K562 (cell line): ENCODE measurements at regions not wholly inside any gene's neighbourhood (a gene's known extent, or its start where the extent isn't known, plus 50 kb on each side); places are given as distances from the start of the nearest gene placed in this dataset.
A peak's percentile ranks its signal among the peaks of the same experiment; 100 is the strongest.

Experiments
- ATAC-seq: fragments of 200-7000 bp; cut with Tn5 transposase; 3 replicates; pipeline ENCODE4 v1.9.1; 2020; ENCODE audit warnings: moderate library complexity
- BruUV-seq: library from RNA; stranded (reverse); fragments of 400-500 nt; replicated peaks from 2 replicates; lab custom pipeline; 2021; lab: Mats Ljungman, UMichigan
- CTCF ChIA-PET: fragments of 300-600 bp; formaldehyde crosslinking; extraction: SDS; loops from one replicate; lab custom pipeline; 2021; ENCODE audit warnings: low intra/inter-chr PET ratio; lab: Yijun Ruan, JAX
- POLR2A ChIA-PET: fragments of 300-600, 350-650 bp; sonication (Branson Sonifier 250); formaldehyde crosslinking; extraction: SDS; loops from one replicate; lab custom pipeline; 2021; ENCODE audit warnings: antibody characterized with exemption, inconsistent platforms; lab: Yijun Ruan, JAX
- DNase-seq, 4 experiments: peaks; one replicate each; pipeline versions ENCODE4 v3.0.0 to v3.0.0-alpha.2; 2011 to 2018; ENCODE audit warnings: low spot score in 3 of 4, mixed read lengths in 3 of 4; ENCODE audit errors: extremely low read depth in 1 of 4
- FAIRE-seq: peaks from 2 replicates; lab custom pipeline; 2011; peaks lifted over from hg19 to GRCh38; lab: Jason Lieb, UNC
- H2AFZ ChIP-seq: 2 replicates; pipeline ENCODE4 v1.6.0; 2011; ENCODE audit warnings: low read depth, low read length, control low read depth, inconsistent platforms
- H3K27ac ChIP-seq: fragments of 200-600 bp; 3 replicates; pipeline ENCODE4 v1.8.0; 2011; ENCODE audit warnings: low read depth, mild to moderate bottlenecking, control low read depth, inconsistent platforms, low read length, moderate library complexity, mixed read lengths; ENCODE audit errors: extremely low read depth
- H3K27me3 ChIP-seq, 2 experiments: fragments of 300-600 bp in 1 of 2; 2 replicates in 1 of 2; 3 replicates in 1 of 2; pipeline versions ENCODE4 v1.6.0 to v1.8.0; 2011; ENCODE audit warnings: inconsistent platforms in 2 of 2, low read length in 2 of 2, mild to moderate bottlenecking in 1 of 2, mixed read lengths in 1 of 2, moderate library complexity in 1 of 2; ENCODE audit not compliant: control insufficient read depth in 2 of 2, insufficient read depth in 2 of 2
- H3K36me3 ChIP-seq: fragments of 300-600 bp; 3 replicates; pipeline ENCODE4 v1.8.0; 2011; ENCODE audit warnings: mild to moderate bottlenecking, low read length, inconsistent platforms; ENCODE audit not compliant: control insufficient read depth, insufficient read depth
- H3K4me1 ChIP-seq, 2 experiments: fragments of 200-600 bp in 1 of 2; replicated peaks in 1 of 2; 2 replicates in 1 of 2; 3 replicates in 1 of 2; pipeline versions ENCODE4 v1.5.1 to v1.8.0; 2011; ENCODE audit warnings: inconsistent platforms in 2 of 2, low read length in 2 of 2, mild to moderate bottlenecking in 1 of 2, mixed read lengths in 1 of 2, moderate library complexity in 1 of 2; ENCODE audit not compliant: control insufficient read depth in 2 of 2, insufficient read depth in 2 of 2
- H3K4me2 ChIP-seq: 2 replicates; pipeline ENCODE4 v1.6.1; 2011; ENCODE audit warnings: low read length, control low read depth, inconsistent platforms, mixed read lengths; ENCODE audit not compliant: insufficient read depth
- H3K4me3 ChIP-seq: fragments of 200-600 bp; sonication (generic), shearing (Covaris generic); 2 replicates; pipeline ENCODE4 v1.5.1; 2016; ENCODE audit warnings: control low read depth, inconsistent platforms
- H3K79me2 ChIP-seq: fragments of 200-600 bp; 3 replicates; pipeline ENCODE4 v1.8.0; 2011; ENCODE audit warnings: low read length, inconsistent platforms; ENCODE audit not compliant: control insufficient read depth, insufficient read depth
- H3K9ac ChIP-seq, 2 experiments: 2 replicates each; pipeline versions ENCODE4 v1.6.0 to v1.6.1; 2011; ENCODE audit warnings: low read depth in 2 of 2, low read length in 2 of 2, control low read depth in 1 of 2, inconsistent platforms in 1 of 2, mild to moderate bottlenecking in 1 of 2, mixed read lengths in 1 of 2; ENCODE audit not compliant: insufficient read depth in 1 of 2
- H3K9me1 ChIP-seq: one replicate; pipeline ENCODE4 v1.6.0; 2011; ENCODE audit warnings: inconsistent platforms, mild to moderate bottlenecking, low read length, moderate library complexity; ENCODE audit not compliant: control insufficient read depth, insufficient read depth
- H3K9me3 ChIP-seq: replicated peaks from 2 replicates; pipeline ENCODE4 v1.5.1; 2011; ENCODE audit warnings: low read depth, low read length, inconsistent platforms; ENCODE audit not compliant: control insufficient read depth, insufficient read depth
- H4K20me1 ChIP-seq: replicated peaks from 2 replicates; pipeline ENCODE4 v1.6.1; 2011; ENCODE audit warnings: low read length, inconsistent platforms, mixed read lengths; ENCODE audit not compliant: control insufficient read depth, insufficient read depth
- BRCA1 ChIP-seq, 2 experiments: fragments of 450-650 bp in 1 of 2; sonication (generic) in 1 of 2; formaldehyde crosslinking in 1 of 2; IDR thresholded peaks; 2 replicates each; pipeline versions ENCODE4 v1.5.0 to v1.6.1; 2017 to 2020; ENCODE audit warnings: mild to moderate bottlenecking in 1 of 2, missing genetic modification reagents in 1 of 2
- CTCF ChIP-seq, 3 experiments: IDR thresholded peaks in 2 of 3; conservative IDR thresholded peaks in 1 of 3; 2 replicates each; pipeline ENCODE4 v1.5.1; 2011 to 2012; ENCODE audit warnings: low read length in 3 of 3, mild to moderate bottlenecking in 3 of 3, control low read depth in 2 of 3, improper control_type of control experiment in 1 of 3, inconsistent platforms in 1 of 3, low read depth in 1 of 3, mixed read lengths in 1 of 3, moderate library complexity in 1 of 3; ENCODE audit not compliant: insufficient read depth in 2 of 3
- E2F6 ChIP-seq, 2 experiments: IDR thresholded peaks; 2 replicates each; pipeline ENCODE4 v1.6.1; 2011; ENCODE audit warnings: borderline replicate concordance in 1 of 2, control low read depth in 1 of 2, low read depth in 1 of 2, low read length in 1 of 2, mild to moderate bottlenecking in 1 of 2, mixed read lengths in 1 of 2, moderate library complexity in 1 of 2; ENCODE audit not compliant: insufficient read depth in 1 of 2, insufficient read length in 1 of 2, poor library complexity in 1 of 2, severe bottlenecking in 1 of 2; ENCODE audit errors: extremely low read depth in 1 of 2
- JUND ChIP-seq, 2 experiments: IDR thresholded peaks; 2 replicates in 1 of 2; 3 replicates in 1 of 2; pipeline ENCODE4 v1.6.1; 2011; ENCODE audit warnings: borderline replicate concordance in 2 of 2, low read depth in 2 of 2, low read length in 2 of 2, improper control_type of control experiment in 1 of 2, missing biosample characterization in 1 of 2, missing genetic modification characterization in 1 of 2, missing genetic modification reagents in 1 of 2
- KLF13 ChIP-seq: fragments of 450-650 bp; IDR thresholded peaks from 2 replicates; pipeline ENCODE4 v1.6.1; 2016; ENCODE audit warnings: missing genetic modification characterization, low read depth, mild to moderate bottlenecking, missing compliant biosample characterization, moderate library complexity, borderline replicate concordance
- MAFF ChIP-seq: IDR thresholded peaks from 2 replicates; pipeline ENCODE4 v1.6.1; 2012; ENCODE audit warnings: low read length, improper control_type of control experiment
- MAFK ChIP-seq: IDR thresholded peaks from 2 replicates; pipeline ENCODE4 v1.6.1; 2011; ENCODE audit warnings: low read length, improper control_type of control experiment
- MITF ChIP-seq: IDR thresholded peaks from 2 replicates; pipeline ENCODE4 v1.6.1; 2014; ENCODE audit warnings: antibody characterized with exemption
- MTA3 ChIP-seq: fragments of 450-650 bp; formaldehyde crosslinking; IDR thresholded peaks from 2 replicates; pipeline ENCODE4 v1.6.1; 2017; ENCODE audit warnings: mild to moderate bottlenecking, borderline replicate concordance
- PHTF2 ChIP-seq: fragments of 250-450 bp; sonication (Bioruptor Pico); IDR thresholded peaks from 2 replicates; pipeline ENCODE4 v1.5.0; 2021; ENCODE audit warnings: mild to moderate bottlenecking
- SMARCE1 ChIP-seq: fragments of 450-650 bp; IDR thresholded peaks from 2 replicates; pipeline ENCODE4 v1.7.1; 2016; ENCODE audit warnings: mild to moderate bottlenecking
- YY1 ChIP-seq, 3 experiments: IDR thresholded peaks; 2 replicates each; pipeline ENCODE4 v1.6.1; 2011; ENCODE audit warnings: low read length in 2 of 3, mild to moderate bottlenecking in 2 of 3, moderate library complexity in 2 of 3, borderline replicate concordance in 1 of 3, control low read depth in 1 of 3, low read depth in 1 of 3; ENCODE audit not compliant: insufficient read depth in 3 of 3, insufficient replicate concordance in 2 of 3, control insufficient read depth in 1 of 3, insufficient read length in 1 of 3; ENCODE audit errors: extremely low read depth in 1 of 3
- ZNF12 ChIP-seq: sonication (generic); formaldehyde crosslinking; IDR thresholded peaks from 2 replicates; pipeline ENCODE4 v1.4.0; 2020; ENCODE audit warnings: mild to moderate bottlenecking, missing genetic modification reagents
- ZNF655 ChIP-seq: fragments of 250-450 bp; sonication (Bioruptor Pico); IDR thresholded peaks from 2 replicates; pipeline ENCODE4 v1.5.0; 2021
- WGBS: fragments of 100-300 bp; shearing (Covaris generic); methylation state at CpG from one replicate; pipeline ENCODE4 v1.1.6; 2016; ENCODE audit warnings: low coverage, mixed read lengths; ENCODE audit not compliant: insufficient coverage; ENCODE audit errors: missing lambda C conversion rate; 5-methylcytosine and 5-hydroxymethylcytosine counted together
- in situ Hi-C: fragments of 300-500 bp; cut with MboI; formaldehyde crosslinking; loops from 4 replicates; pipeline ENCODE4 v1.15.0; 2018; ENCODE audit warnings: inconsistent platforms, mixed read lengths
- intact Hi-C: fragments of 100-400 bp; cut with micrococcal nuclease; formaldehyde crosslinking; loops from 2 replicates; pipeline ENCODE4 v1.14.2; 2022

GRCh38 chr3:71870966-71871512, 86.1 kb upstream of the PROK2 start:
- no TSS peak for BruUV-seq
- no peaks in the 10 kb centered on the region for H3K9me3 ChIP-seq
- H3K9ac ChIP-seq, result no peak overlapping the region
- no peak overlapping the region for H3K4me2 ChIP-seq
- DNase-seq (no peak), FAIRE-seq (no peak), ATAC-seq (no peak)
- in situ Hi-C loops, result loop anchor here (10.0 kb wide), 1 partner anchor 224 kb away; no protein-coding TSS in a partner anchor
- H3K27ac ChIP-seq, result no peak overlapping the region
- H3K4me1 ChIP-seq, result 0 out of 5 replicates have a peak, but pooled peaks cover 0 to 2% of the 10 kb centered on the region in 2 experiments
- 17% methylated on average over 7 of the region's 7 CpGs for WGBS
- 0 out of 2 replicates have a peak overlapping the region, but pooled peaks have one; percentile 39 for H2AFZ ChIP-seq
- no peaks in the 10 kb centered on the region for H3K27me3 ChIP-seq
- H4K20me1 ChIP-seq, result no peaks in the 10 kb centered on the region
- intact Hi-C loops, result loop anchor here (10.0 kb wide), 1 partner anchor 944 kb away; no protein-coding TSS in a partner anchor
- H3K36me3 ChIP-seq, result no peaks in the 10 kb centered on the region
- no peaks in the 10 kb centered on the region for H3K79me2 ChIP-seq
- POLR2A ChIA-PET, result interaction anchor here (1.2 kb wide), 1 partner anchor 10 kb away, joined by 3 read pairs; no protein-coding TSS in a partner anchor
- CTCF ChIA-PET, result interaction anchor here (0.6 to 0.7 kb wide), 2 partner anchors 8 to 166 kb away, joined by 3 to 4 read pairs; no protein-coding TSS in a partner anchor
- no peak overlapping the region for H3K4me3 ChIP-seq
- H3K9me1 ChIP-seq, result no peaks in the 10 kb centered on the region
- no peak for TF ChIP-seq KLF13 (tag)
- TF ChIP-seq MITF, result no peak
- TF ChIP-seq SMARCE1, result no peak
- no peak for TF ChIP-seq BRCA1 (IDR thresholded peaks at IDR 0.05)
- no peak for TF ChIP-seq BRCA1 (CRISPR knock-in tag; IDR thresholded peaks at IDR 0.05)
- no peak for TF ChIP-seq ZNF12 (CRISPR knock-in tag)
- TF ChIP-seq CTCF (IDR thresholded peaks at IDR 0.05 in 2 of 3, conservative IDR thresholded peaks at IDR 0.05 in 1 of 3; ENCODE audit: insufficient read depth in 2 of 3, low read depth in 1 of 3, low read length in 3 of 3), result no peak
- 0 out of 2 replicates have a peak, but pooled peaks have one; percentile 10 for TF ChIP-seq JUND (IDR thresholded peaks at IDR 0.05; ENCODE audit: borderline replicate concordance, low read depth, low read length)
- no peak for TF ChIP-seq JUND (tag; IDR thresholded peaks at IDR 0.05; ENCODE audit: borderline replicate concordance, low read depth, low read length)
- TF ChIP-seq MAFK, result peak; percentile 73
- TF ChIP-seq E2F6 (IDR thresholded peaks at IDR 0.05; ENCODE audit: borderline replicate concordance in 1 of 2, extremely low read depth in 1 of 2, insufficient read depth in 1 of 2, insufficient read length in 1 of 2, low read depth in 1 of 2, low read length in 1 of 2, poor library complexity in 1 of 2, severe bottlenecking in 1 of 2), result no peak
- no peak for TF ChIP-seq YY1 (IDR thresholded peaks at IDR 0.05; ENCODE audit: borderline replicate concordance in 1 of 3, control insufficient read depth in 1 of 3, extremely low read depth in 1 of 3, insufficient read depth in 3 of 3, insufficient read length in 1 of 3, insufficient replicate concordance in 2 of 3, low read depth in 1 of 3, low read length in 2 of 3)
- TF ChIP-seq MTA3, result no peak
- peak; percentile 56; the same call in 1 of the 2 replicates for TF ChIP-seq MAFF
- TF ChIP-seq PHTF2, result no peak
- TF ChIP-seq ZNF655 (CRISPR knock-in tag), result no peak
